Activated CD4-positive, alpha-beta T cell treated with anti-CD3 and anti-CD28 coated beads, Interleukin-2, amount 50 U/mL, for 1 hour (primary cell): ENCODE measurements at regions not wholly inside any gene's neighbourhood (a gene's known extent, or its start where the extent isn't known, plus 50 kb on each side); places are given as distances from the start of the nearest gene placed in this dataset.
"Not testable (repeated sequence)": the region's sequence is repeated elsewhere in the genome, so short reads cannot be mapped to it uniquely, and the experiment has no call there.

Source experiments
- DNase-seq: peaks from one replicate; pipeline ENCODE4 v3.0.0-alpha.2; 2020

- not testable (repeated sequence) for DNase-seq
Observed at GRCh38 chr1:70834365-70834764, 213.3 kb downstream of the PTGER3 start.

- no peak for DNase-seq
Observed at GRCh38 chr1:70836456-70836855, 211.2 kb downstream of the PTGER3 start.

- DNase-seq, result no peak
Observed at GRCh38 chr1:70840260-70840953, 207.2 kb downstream of the PTGER3 start.

- no peak for DNase-seq
Observed at GRCh38 chr1:70842562-70842961, 205.1 kb downstream of the PTGER3 start.

GRCh38 chr1:70843452-70843851, 204.2 kb downstream of the PTGER3 start:
- DNase-seq, result no peak

- no peak for DNase-seq
Observed at GRCh38 chr1:70847013-70847412, 200.6 kb downstream of the PTGER3 start.

- DNase-seq, result no peak
Observed at GRCh38 chr1:70855203-70855602, 192.4 kb downstream of the PTGER3 start.

- DNase-seq, result no peak
Observed at GRCh38 chr1:70856201-70856600, 191.4 kb downstream of the PTGER3 start.

GRCh38 chr1:70863239-70863638, 184.4 kb downstream of the PTGER3 start:
- DNase-seq, result no peak

- DNase-seq, result no peak
Observed at GRCh38 chr1:70864302-70864701, 183.3 kb downstream of the PTGER3 start.

- DNase-seq, result no peak
Observed at GRCh38 chr1:70866542-70867264, 180.9 kb downstream of the PTGER3 start.

GRCh38 chr1:70871790-70872189, 175.8 kb downstream of the PTGER3 start:
- no peak for DNase-seq

GRCh38 chr1:70874063-70874462, 173.6 kb downstream of the PTGER3 start:
- no peak for DNase-seq

GRCh38 chr1:70874818-70875217, 172.8 kb downstream of the PTGER3 start:
- DNase-seq, result no peak

- no peak for DNase-seq
Observed at GRCh38 chr1:70877343-70877742, 170.3 kb downstream of the PTGER3 start.

- DNase-seq, result no peak
Observed at GRCh38 chr1:70887936-70888335, 159.7 kb downstream of the PTGER3 start.

GRCh38 chr1:70888722-70889121, 158.9 kb downstream of the PTGER3 start:
- DNase-seq, result no peak

GRCh38 chr1:70890408-70890807, 157.2 kb downstream of the PTGER3 start:
- DNase-seq, result no peak

- no peak for DNase-seq
Observed at GRCh38 chr1:70891051-70891843, 156.4 kb downstream of the PTGER3 start.

- DNase-seq, result no peak
Observed at GRCh38 chr1:70892140-70892539, 155.5 kb downstream of the PTGER3 start.

- DNase-seq, result no peak
Observed at GRCh38 chr1:70892930-70893329, 154.7 kb downstream of the PTGER3 start.

- no peak for DNase-seq
Observed at GRCh38 chr1:70893381-70893780, 154.2 kb downstream of the PTGER3 start.

GRCh38 chr1:70895531-70895930, 152.1 kb downstream of the PTGER3 start:
- no peak for DNase-seq

- DNase-seq, result no peak
Observed at GRCh38 chr1:70896224-70896623, 151.4 kb downstream of the PTGER3 start.
